NCI-H1694 treated with DMSO at 0.1 percent for 48 hours (cell line): ENCODE measurements at regions not wholly inside any gene's neighbourhood (a gene's known extent, or its start where the extent isn't known, plus 50 kb on each side); places are given as distances from the start of the nearest gene placed in this dataset.
"Not testable (repeated sequence)": the region's sequence is repeated elsewhere in the genome, so short reads cannot be mapped to it uniquely, and the experiment has no call there.

Experiments used
- DNase-seq: peaks from one replicate; lab custom pipeline; 2025; lab: John Stamatoyannopoulos, UW

- DNase-seq: no peak
Measured at GRCh38 chr3:4071481-4072184, 231.5 kb upstream of the SETMAR start.

- not testable (repeated sequence) for DNase-seq
Measured at GRCh38 chr3:4077278-4077677, 225.9 kb upstream of the SETMAR start.

- no peak for DNase-seq
Measured at GRCh38 chr3:4077950-4078349, 225.2 kb upstream of the SETMAR start.

- DNase-seq: no peak
Measured at GRCh38 chr3:4078903-4079302, 224.3 kb upstream of the SETMAR start.

GRCh38 chr3:4079339-4080195, 223.6 kb upstream of the SETMAR start:
- DNase-seq: no peak

GRCh38 chr3:4083225-4084015, 219.7 kb upstream of the SETMAR start:
- DNase-seq: no peak

- no peak for DNase-seq
Measured at GRCh38 chr3:4084271-4084670, 218.9 kb upstream of the SETMAR start.

GRCh38 chr3:4086662-4087061, 216.5 kb upstream of the SETMAR start:
- DNase-seq: not testable (repeated sequence)

- no peak for DNase-seq
Measured at GRCh38 chr3:4091786-4092185, 211.4 kb upstream of the SETMAR start.

- DNase-seq: no peak
Measured at GRCh38 chr3:4097801-4098200, 205.4 kb upstream of the SETMAR start.

GRCh38 chr3:4099607-4100006, 203.6 kb upstream of the SETMAR start:
- no peak for DNase-seq

GRCh38 chr3:4107430-4107829, 195.7 kb upstream of the SETMAR start:
- DNase-seq: no peak

- no peak for DNase-seq
Measured at GRCh38 chr3:4113811-4114522, 189.2 kb upstream of the SETMAR start.

GRCh38 chr3:4119119-4119518, 184.1 kb upstream of the SETMAR start:
- no peak for DNase-seq

- no peak for DNase-seq
Measured at GRCh38 chr3:4125576-4125975, 177.6 kb upstream of the SETMAR start.

- DNase-seq: no peak
Measured at GRCh38 chr3:4138150-4138785, 164.9 kb upstream of the SETMAR start.

- no peak for DNase-seq
Measured at GRCh38 chr3:4138786-4139431, 164.3 kb upstream of the SETMAR start.

- no peak for DNase-seq
Measured at GRCh38 chr3:4139462-4140140, 163.6 kb upstream of the SETMAR start.

- DNase-seq: no peak
Measured at GRCh38 chr3:4140921-4141320, 162.2 kb upstream of the SETMAR start.

GRCh38 chr3:4147556-4148118, 155.5 kb upstream of the SETMAR start:
- no peak for DNase-seq
